Smooth muscle cell (in vitro differentiated cells): ENCODE measurements at regions not wholly inside any gene's neighbourhood (a gene's known extent, or its start where the extent isn't known, plus 50 kb on each side); places are given as distances from the start of the nearest gene placed in this dataset.

Source experiments
- DNase-seq: peaks from one replicate; lab custom pipeline; 2025; ENCODE audit not compliant: unreplicated experiment; lab: John Stamatoyannopoulos, UW
- H2AFZ ChIP-seq: fragments of 200-600 bp; sonication (generic); 2 replicates; pipeline ENCODE4 v1.6.0; 2016; ENCODE audit warnings: antibody characterized with exemption, low read depth, mild to moderate bottlenecking
- H3F3A ChIP-seq: fragments of 200-600 bp; sonication (generic); 2 replicates; pipeline ENCODE4 v1.6.0; 2017; ENCODE audit warnings: antibody characterized with exemption, low read depth
- H3K27ac ChIP-seq: fragments of 200-600 bp; sonication (generic); 2 replicates; pipeline ENCODE4 v1.5.1; 2016; ENCODE audit warnings: low read depth, mild to moderate bottlenecking
- H3K27me3 ChIP-seq: fragments of 200-600 bp; sonication (generic); 2 replicates; pipeline ENCODE4 v1.6.1; 2016; ENCODE audit warnings: low read depth, mild to moderate bottlenecking
- H3K36me3 ChIP-seq: fragments of 200-600 bp; sonication (generic); 2 replicates; pipeline ENCODE4 v1.5.1; 2016; ENCODE audit warnings: low read depth
- H3K4me1 ChIP-seq: fragments of 200-600 bp; sonication (generic); 2 replicates; pipeline ENCODE4 v1.5.1; 2016; ENCODE audit warnings: low read depth
- H3K4me2 ChIP-seq: fragments of 200-600 bp; sonication (generic); 2 replicates; pipeline ENCODE4 v1.6.0; 2016; ENCODE audit warnings: mild to moderate bottlenecking
- H3K4me3 ChIP-seq: fragments of 200-600 bp; sonication (generic); 2 replicates; pipeline ENCODE4 v1.5.1; 2016; ENCODE audit warnings: mild to moderate bottlenecking
- H3K79me2 ChIP-seq: fragments of 200-600 bp; sonication (generic); 2 replicates; pipeline ENCODE4 v1.6.0; 2016; ENCODE audit warnings: low read depth, mild to moderate bottlenecking
- H3K9ac ChIP-seq: fragments of 200-600 bp; sonication (generic); 2 replicates; pipeline ENCODE4 v1.6.0; 2016; ENCODE audit warnings: low read depth
- H3K9me3 ChIP-seq: fragments of 200-600 bp; sonication (generic); replicated peaks from 2 replicates; pipeline ENCODE4 v1.5.1; 2016; ENCODE audit warnings: low read depth
- H4K20me1 ChIP-seq: fragments of 200-600 bp; sonication (generic); 2 replicates; pipeline ENCODE4 v1.6.0; 2016; ENCODE audit warnings: low read depth
- WGBS: methylation state at CpG from one replicate; pipeline ENCODE4 v1.1.7; 2016; ENCODE audit warnings: low lambda C conversion rate; 5-methylcytosine and 5-hydroxymethylcytosine counted together
- TF ChIP-seq, protein P1 (sequence below): fragments of 200-600 bp; sonication (generic); IDR thresholded peaks from 2 replicates; pipeline ENCODE4 v1.5.1; 2017; ENCODE audit warnings: borderline replicate concordance, mild to moderate bottlenecking, antibody characterized with exemption; ENCODE audit not compliant: insufficient read depth, poor library complexity, severe bottlenecking

DNA sequence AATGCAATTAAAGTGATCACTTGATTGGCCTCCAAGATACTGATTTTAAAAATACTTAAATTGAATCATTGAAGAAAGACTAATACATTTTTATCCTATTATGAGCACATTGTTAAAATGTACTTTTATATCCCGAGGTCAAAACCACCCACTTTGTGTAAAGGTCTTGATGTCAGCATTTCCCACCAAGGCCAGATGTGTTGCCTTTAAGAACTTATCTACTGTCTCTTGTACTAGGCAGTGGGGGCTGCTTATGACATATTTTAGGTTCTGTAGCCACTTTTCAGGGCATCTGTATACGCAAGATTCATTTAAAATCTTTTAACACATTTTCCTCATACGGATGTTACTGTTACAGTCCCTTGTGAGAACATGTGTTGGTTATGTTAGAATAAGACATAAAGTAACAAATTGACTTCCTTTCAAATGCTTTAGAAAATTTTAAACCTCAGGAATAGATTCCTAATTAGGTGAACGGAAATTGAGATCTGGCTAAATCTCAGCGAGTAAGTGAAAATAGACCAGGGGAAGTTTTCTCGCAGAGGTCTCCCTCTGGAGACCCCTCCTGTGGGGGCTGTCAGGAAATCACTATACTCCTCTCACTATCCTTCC, 456.2 kb downstream of the ADAMTS20 start:
- WGBS: 75% methylated on average over 6 of the region's 6 CpGs
- no peak for DNase-seq
- Histone ChIP-seq H3K9ac (no peak overlapping the region), H2AFZ (peak overlapping the region; percentile 37), H3K4me3 (no peak overlapping the region), H3K4me2 (no peak overlapping the region), H3K27me3 (no peaks in the 10 kb centered on the region), H3K9me3 (no peaks in the 10 kb centered on the region), H3K4me1 (peaks cover 14% of the 10 kb centered on the region), H3F3A (no peaks in the 10 kb centered on the region), H3K27ac (no peak overlapping the region), H3K79me2 (no peaks in the 10 kb centered on the region), H3K36me3 (no peaks in the 10 kb centered on the region), H4K20me1 (no peaks in the 10 kb centered on the region)
- TF ChIP-seq, protein P1, sequence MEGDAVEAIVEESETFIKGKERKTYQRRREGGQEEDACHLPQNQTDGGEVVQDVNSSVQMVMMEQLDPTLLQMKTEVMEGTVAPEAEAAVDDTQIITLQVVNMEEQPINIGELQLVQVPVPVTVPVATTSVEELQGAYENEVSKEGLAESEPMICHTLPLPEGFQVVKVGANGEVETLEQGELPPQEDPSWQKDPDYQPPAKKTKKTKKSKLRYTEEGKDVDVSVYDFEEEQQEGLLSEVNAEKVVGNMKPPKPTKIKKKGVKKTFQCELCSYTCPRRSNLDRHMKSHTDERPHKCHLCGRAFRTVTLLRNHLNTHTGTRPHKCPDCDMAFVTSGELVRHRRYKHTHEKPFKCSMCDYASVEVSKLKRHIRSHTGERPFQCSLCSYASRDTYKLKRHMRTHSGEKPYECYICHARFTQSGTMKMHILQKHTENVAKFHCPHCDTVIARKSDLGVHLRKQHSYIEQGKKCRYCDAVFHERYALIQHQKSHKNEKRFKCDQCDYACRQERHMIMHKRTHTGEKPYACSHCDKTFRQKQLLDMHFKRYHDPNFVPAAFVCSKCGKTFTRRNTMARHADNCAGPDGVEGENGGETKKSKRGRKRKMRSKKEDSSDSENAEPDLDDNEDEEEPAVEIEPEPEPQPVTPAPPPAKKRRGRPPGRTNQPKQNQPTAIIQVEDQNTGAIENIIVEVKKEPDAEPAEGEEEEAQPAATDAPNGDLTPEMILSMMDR: no peak

DNA sequence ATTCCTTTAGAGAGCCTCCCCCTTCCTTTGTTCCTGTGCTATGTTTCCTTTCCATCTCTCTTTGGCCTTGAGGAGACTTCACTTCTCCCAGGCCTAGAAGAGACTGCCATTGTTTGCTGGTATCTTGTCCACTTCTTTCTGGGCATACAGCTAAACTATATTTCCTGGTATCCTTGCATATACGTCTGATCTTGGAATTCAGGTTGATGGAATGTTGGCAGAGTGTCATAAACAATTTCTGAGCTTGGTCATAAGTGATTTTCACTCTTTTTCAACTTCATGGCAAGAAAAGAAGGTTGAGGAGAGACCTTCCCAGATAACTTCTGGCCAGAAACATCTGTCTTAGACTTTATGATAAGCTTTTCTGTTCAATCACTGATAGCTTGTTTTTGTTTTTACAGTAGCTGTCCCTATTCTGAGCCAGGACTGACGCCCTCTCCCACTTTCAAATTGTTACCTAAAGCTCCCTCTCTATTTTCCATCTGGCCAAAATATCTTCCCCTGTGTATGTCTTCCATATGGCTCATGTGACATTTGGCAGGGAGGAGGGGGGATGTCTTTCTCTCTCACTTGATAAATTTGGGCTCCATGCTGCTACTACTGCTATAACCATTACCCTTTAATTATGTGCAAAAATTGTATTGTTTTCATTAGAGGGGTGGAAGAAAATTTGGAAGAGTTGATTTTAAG, 457.0 kb downstream of the ADAMTS20 start:
- Histone ChIP-seq H3K9ac (no peak overlapping the region), H3K4me2 (no peak overlapping the region), H3K27ac (no peak overlapping the region), H3K36me3 (no peaks in the 10 kb centered on the region), H3K79me2 (no peaks in the 10 kb centered on the region), H3K27me3 (no peaks in the 10 kb centered on the region), H4K20me1 (no peaks in the 10 kb centered on the region), H3F3A (no peaks in the 10 kb centered on the region), H3K9me3 (no peaks in the 10 kb centered on the region), H3K4me3 (no peak overlapping the region), H2AFZ (no peak overlapping the region), H3K4me1 (peaks cover 9% of the 10 kb centered on the region)
- no peak for DNase-seq
- TF ChIP-seq, protein P1: no peak
- WGBS: 79% methylated on average over 2 of the region's 2 CpGs

DNA sequence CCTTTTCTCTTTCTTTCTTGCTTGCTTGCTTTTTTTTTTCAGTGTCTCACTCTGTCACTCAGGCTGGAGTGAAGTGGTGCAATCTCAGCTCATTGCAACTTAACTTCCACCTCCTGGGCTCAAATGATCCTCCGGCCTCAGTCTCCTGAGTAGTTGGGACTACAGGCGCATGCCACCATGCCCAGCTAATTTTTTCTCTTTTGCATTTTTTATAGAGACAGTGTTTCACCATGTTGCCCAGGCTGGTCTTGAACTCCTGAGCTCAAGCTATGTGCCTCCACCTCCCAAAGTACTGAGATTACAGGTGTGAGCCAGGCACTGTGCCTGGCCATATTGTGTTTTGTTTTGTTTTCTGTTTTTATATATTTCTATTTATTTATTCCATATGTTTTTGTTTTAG, 461.0 kb downstream of the ADAMTS20 start:
- Histone ChIP-seq H3K9me3 (peaks cover 12% of the 10 kb centered on the region), H2AFZ (no peak overlapping the region)

More for the DNA sequence above, 461.0 kb downstream of the ADAMTS20 start:
- TF ChIP-seq, protein P1: no peak
- Histone ChIP-seq H3K4me2 (no peak overlapping the region), H3K9ac (no peak overlapping the region), H4K20me1 (no peaks in the 10 kb centered on the region), H3K4me1 (no peaks in the 10 kb centered on the region), H3K4me3 (no peak overlapping the region), H3K79me2 (no peaks in the 10 kb centered on the region), H3K27ac (no peak overlapping the region), H3F3A (no peaks in the 10 kb centered on the region), H3K27me3 (no peaks in the 10 kb centered on the region), H3K36me3 (peaks cover 6% of the 10 kb centered on the region)
- 97% methylated on average over 2 of the region's 2 CpGs for WGBS
- DNase-seq: no peak
